ENCODE measurements at regions not wholly inside any gene's neighbourhood (a gene's known extent, or its start where the extent isn't known, plus 50 kb on each side); places are given as distances from the start of the nearest gene placed in this dataset.

DNA sequence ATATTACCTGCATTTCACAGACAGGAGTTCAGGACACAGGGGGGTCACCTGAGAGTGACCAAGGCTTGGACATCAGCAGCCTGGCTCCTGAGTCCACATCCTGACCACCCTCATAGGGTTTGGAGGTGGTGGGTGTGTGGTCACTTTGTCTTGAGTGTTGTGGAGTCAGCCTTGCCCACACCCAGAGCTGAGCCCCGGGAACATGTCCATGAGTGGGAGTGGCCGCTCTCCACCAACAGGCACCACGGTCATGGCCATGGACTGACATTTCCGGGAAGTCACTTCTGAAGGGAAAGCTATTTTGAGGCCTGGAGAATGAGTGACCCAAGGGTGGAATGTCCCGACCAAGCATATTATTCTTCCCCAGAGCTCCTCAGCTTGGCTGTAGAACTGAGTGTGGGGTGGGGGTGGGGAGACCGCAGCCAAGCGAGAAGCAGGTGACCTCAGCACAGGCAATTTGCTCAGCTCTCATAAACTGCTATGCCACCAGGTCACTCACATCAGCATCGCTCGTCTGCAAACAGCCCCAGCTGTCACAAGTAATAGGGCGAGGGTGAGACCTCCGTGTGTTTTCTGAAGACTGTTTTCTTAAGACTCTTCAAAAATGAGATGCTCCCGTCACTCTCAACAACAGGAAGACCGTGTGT, 348.6 kb upstream of the CDH4 start:
- no peak for DNase-seq (ENCODE audit: low read depth)

DNA sequence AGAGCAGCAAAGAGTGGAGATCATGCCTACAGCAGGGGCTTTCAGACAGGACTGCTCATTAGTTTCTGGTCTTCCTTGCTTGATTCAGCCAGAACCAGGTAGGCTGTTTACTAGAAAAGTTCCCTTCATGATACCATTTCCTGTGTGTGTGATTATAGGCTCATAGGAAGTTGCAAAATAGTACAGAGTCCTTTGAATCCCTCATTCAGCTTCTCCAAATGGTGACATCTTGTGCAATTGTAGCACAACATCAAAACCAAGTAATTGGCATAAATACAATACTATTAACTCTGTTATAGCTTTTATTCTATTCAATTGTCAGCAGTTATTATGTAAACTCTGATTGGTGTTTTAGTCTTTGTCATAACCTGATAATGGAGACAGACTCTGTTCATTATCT, 347.3 kb upstream of the CDH4 start:
- DNase-seq (ENCODE audit: low read depth): no peak

DNA sequence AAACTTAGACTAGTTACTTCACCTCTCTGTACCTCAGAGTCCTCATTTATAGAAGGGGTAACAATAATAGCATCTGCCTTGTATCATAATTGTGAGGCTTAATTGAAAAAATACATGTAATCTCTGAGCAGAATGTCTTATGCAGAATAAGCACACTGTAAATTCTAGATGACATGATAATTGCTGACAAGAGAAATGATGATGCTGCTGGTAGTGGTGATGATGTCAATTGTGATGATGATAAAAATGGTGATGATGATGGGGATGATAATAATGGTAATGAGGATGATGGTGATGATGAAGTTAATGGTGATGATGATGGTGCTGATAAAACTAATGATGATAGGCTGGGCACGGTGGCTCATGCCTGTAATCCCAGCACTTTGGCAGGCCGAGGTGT, 346.1 kb upstream of the CDH4 start:
- no peak for DNase-seq (ENCODE audit: low read depth)

DNA sequence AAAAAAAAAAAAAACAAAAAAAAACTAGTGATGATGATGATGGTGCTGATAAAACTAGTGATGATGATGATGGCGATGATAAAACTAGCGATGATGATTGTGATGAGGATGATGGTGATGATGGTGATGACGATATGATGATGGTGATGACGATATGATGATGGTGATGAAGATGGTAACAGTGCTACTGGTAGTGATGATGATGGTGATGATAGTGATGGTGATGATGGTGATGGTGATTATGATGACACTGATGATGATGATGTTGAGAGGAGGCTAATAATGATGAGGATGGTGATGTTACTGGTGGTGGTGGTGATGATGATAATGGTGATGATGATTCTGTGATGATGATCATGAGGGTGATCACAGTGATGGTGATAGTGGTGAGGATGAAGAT, 345.5 kb upstream of the CDH4 start:
- DNase-seq (ENCODE audit: low read depth): no peak

DNA sequence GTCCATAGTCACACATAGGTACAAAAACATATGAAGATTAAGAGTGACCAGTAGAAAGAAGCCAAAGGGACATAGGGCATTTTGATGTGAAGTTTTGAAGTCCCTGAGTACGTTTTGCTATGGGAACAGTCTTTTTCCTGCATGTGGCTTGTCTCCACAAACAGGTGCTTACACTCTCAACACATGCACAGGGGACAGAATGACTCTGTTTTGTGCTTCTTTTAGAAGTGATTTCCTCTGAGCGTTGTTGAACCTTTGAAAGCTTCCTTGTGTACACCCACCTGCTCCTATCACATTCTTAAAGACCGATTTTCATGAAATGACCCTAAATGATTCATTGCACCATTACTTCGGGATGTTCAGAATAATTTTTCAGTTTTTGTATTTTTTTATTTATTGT, 338.8 kb upstream of the CDH4 start:
- no peak for DNase-seq (ENCODE audit: low read depth)

DNA sequence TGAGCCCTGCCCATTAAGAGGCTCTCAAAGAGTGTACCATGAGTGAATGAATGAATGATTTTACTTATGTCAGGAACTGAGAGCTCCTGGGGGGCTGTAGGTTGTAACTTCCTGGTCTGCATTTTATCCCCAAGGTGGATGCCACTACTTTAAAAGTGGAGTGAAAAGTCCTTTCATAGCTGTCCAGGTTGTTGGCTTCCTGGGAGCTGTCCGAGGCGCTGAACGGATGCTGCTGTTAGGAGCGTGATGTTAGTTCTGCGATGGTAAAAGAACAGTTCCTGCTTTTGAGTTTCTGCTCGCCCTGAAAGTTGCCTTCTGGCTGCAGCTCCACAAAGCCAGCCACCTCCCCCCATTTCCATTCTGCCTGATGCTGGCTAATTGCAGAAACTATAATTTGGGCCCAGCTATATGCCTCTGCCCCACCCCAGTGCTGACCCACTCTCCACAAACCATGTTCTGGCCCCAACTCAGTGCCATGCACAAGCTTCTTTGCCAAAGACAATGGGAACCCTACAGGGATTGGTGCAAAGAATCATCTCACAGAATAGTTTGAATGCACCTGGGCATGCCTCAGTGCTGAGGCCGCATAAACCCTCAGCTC, 330.9 kb upstream of the CDH4 start:
- DNase-seq (ENCODE audit: low read depth): no peak

DNA sequence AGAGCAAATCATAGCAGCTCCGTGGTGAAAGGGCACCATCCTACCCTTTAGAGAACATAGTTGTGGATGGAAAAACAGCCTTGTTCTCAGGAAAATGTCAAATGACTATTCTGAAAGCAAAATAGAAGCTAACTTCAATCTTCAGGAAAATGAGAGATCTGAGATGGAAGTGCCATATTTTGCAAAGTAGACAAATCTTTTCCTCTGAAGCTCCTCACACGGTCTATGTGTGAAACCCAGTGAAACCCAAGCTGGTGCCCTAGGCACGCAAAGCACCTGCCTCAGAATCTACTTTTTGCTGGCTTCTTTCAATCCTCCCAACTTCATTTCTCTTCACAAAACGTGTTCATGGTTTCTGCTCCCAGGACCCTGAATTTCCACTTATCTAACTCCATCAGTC, 325.2 kb upstream of the CDH4 start:
- no peak for DNase-seq (ENCODE audit: low read depth)

DNA sequence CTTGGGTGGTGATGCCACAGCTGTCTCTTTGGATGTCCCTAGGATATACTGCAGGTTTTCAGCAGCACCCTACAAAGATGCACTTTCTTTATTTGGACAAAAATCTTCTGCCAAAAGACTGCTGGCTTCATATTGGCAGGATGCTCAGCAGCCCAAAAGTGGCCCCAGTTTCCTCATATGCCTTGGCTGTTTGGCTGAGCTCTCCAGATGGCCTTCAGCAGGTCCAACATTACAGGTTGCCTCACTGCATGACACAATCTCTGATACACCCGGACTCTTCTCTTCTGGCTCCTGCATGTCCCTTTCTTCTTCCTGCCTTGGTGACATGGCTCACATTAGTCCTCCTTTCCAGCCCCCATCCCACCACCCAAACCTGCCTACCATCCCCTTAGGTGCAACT, 323.7 kb upstream of the CDH4 start:
- DNase-seq (ENCODE audit: low read depth): no peak

DNA sequence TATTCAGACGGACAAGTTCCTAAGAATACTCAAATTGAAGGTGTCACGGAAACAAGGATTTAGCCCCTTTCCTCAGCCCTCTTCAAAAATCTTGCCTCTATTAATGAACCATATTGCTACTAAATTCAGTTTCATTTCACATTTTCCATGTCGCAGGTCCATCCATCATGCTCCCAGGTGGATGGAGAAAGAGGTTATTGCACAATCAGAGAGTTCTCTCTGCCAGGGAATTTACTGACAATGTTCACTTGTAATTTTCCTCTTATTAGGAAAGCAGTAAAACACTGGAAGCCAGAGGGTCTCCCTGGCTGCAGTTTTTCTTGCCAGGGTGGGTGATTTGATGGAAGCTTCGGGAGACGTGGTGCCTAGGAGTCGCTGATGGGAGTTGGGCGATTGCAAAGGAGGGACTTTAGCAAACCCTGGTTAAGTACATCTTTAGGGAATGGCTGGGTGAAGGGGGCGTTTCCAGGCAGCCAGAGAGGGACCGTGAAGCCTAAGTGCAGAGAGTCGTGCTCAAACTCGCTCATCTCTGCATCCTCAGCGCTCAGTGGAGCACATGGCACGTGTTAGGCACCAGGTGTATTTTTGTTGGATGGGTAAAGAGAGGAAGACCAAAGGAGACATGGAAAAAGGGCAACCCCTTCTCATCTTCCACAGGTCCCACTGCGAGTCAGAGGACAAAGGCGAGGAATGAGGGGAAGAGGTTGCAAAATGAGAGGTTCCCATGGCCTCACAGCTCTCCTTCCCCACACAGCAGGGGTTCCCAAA, 321.9 kb upstream of the CDH4 start:
- DNase-seq (ENCODE audit: low read depth): no peak

DNA sequence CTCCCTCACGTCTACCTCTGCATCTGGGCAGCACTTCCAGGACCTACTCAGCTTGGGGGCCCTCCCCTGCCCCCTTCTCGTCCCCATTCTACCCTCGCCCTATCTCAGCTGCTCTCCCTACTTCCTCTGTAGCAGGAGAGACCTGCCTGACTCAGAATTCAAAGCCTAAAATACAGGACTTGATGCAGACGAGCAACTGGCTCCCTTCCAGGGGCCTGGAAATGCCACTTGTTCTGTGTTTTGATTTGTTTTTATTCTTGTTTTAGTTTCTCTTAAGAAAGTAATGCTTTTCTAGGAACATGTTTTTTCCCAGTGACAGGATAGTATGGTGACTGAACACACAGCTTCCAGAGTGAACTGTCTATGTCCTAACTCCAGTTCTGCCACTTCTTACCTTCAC, 320.4 kb upstream of the CDH4 start:
- no peak for DNase-seq (ENCODE audit: low read depth)

DNA sequence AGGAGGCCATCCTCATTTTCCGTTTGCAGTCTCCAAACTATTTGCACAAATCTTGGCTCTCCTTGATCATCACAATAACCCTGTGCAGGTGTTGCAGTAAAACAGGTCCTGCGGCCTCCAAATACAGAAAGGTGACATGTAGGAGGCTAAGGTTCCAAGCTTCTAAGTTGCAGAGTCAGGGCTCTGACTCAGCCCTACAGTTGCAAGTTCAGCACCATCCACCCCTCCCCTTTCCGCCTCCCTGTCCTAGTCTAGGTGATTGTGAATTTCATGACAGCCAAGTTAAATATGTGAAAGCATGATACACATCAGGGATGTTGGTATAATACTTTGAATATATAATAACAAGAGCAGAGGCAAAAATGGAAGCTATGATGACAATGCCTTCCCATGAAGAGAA, 317.3 kb upstream of the CDH4 start:
- DNase-seq (ENCODE audit: low read depth): no peak

DNA sequence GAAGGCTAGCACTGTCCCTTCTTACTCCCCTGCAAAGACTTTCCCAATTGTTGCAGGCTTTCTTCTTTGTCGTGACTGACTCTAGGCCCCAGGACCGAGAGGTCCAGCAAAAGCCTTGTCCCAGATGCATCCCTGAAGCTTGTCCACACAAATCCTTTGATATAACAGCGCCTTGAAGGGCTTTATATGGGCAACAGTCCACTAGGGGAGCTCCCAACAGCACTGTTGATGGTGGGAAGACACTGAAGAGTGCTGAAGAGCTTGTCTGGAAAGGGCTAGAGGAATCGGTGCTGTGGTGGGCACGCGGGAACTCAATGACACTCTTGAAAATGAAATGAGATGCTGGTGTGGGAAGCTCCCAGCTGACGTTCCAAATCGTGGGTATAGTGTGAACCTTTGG, 316.1 kb upstream of the CDH4 start:
- no peak for DNase-seq (ENCODE audit: low read depth)

DNA sequence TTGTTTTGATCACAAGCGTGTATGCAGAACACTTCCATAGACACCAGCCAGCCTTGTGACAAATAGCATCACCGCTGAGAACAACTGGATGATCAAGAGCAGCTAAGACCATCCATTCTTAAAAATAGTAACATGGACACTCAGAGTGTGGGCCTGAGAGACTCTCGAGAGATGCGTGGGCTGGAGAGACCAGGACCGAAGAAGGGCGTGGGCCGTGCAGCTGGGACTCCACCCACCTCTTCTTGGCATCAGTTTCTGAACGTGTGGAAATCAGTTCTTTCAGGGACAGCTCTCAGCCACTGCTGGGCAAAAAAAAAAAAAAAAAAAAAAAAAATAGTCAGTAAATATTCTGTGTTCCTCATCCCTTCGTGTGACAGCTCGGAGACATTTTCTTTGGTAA, 314.5 kb upstream of the CDH4 start:
- no peak for DNase-seq (ENCODE audit: low read depth)

DNA sequence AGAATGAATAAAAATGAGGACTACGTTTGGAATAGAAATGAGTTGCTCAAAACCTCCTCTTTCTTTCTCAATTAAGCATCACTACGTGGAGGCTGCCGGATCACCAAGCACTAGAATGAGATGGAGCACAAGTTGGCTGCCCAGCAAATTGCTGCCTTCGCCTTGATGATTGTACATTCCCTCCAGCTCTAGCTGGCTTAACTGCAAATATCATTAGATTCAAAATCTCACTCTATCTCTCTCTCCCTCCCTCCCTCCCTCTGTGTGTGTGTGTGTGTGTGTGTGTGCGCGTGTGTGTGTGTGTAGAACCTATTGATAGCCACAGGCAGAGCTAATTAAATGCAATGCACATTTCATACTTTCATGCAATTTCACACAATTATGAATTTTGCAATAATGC, 310.7 kb upstream of the CDH4 start:
- no peak for DNase-seq (ENCODE audit: low read depth)

DNA sequence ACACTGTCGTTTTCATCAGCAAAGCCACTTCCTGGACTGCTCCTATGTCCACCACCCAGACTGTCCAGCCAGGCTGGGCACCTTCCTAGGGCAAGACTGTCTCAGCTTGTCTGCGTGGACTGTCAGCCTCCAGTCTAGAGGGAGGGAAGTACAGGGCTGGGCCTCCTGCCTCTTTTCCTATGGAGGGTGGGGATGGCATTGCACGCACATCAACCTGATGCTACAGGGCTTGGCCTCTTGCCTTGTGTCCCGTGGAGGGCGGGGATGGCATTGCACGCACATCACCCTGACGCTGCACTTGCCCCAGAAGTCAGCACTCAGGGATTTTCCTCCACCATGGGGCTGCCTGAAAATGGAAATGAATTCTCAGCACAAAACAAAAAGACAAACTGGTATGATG, 304.2 kb upstream of the CDH4 start:
- no peak for DNase-seq (ENCODE audit: low read depth)

DNA sequence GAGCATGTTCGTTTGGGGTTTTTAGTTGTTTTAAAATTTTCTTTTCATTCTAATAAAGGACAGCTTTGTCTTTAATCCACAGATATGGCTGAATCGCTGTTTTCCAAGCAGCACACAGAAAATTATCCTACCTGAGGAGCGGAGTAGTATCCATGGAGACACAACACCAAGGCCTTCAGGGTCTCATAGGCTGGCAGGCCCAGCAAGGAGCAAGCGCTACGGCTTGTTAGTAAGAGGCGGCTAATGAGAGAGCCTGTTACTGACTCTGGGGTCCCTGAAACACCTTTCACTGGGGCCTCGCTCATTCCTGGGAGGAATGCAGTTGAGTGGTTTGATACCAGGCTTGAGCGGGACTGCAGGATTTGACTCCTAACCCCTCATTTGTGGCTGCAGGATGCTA, 303.8 kb upstream of the CDH4 start:
- no peak for DNase-seq (ENCODE audit: low read depth)

DNA sequence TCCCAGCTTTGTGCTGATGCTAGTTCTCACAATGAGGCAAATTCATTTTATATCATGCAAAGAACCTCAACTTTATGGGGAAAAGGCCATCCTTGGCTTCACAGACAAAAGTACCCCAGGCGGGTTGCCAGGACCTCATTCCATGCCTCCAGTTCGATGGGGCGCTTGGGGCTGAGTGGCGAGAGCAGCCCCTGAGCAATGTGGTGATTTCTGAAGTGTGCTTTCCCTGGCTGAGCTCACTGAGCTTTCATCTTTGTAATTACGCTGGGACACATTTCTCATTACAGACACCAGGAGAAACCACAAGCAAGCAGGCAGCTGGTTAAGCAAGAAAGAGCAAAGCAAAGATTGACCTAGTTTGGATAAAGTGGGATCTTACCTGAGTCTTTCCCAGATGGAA, 301.5 kb upstream of the CDH4 start:
- DNase-seq (ENCODE audit: low read depth): no peak

DNA sequence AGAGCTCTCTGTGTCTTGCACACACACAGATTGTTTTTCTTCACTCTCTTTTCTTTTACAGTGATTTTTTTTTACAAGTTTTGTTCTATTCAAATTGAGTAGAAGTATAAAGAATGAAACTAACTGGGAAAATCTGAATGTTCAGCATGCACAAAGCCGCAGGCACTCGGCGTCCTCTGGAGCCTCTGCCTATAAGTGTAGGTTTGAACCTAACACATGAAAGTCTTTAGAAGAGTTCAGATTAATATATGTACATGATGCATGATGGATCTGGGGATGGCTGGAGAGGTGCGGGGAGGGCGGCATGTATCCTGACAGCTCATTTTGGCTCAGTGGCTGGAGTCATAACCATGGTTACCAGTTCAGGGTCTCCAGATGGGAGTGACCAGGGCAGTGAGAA, 301.1 kb upstream of the CDH4 start:
- no peak for DNase-seq (ENCODE audit: low read depth)

DNA sequence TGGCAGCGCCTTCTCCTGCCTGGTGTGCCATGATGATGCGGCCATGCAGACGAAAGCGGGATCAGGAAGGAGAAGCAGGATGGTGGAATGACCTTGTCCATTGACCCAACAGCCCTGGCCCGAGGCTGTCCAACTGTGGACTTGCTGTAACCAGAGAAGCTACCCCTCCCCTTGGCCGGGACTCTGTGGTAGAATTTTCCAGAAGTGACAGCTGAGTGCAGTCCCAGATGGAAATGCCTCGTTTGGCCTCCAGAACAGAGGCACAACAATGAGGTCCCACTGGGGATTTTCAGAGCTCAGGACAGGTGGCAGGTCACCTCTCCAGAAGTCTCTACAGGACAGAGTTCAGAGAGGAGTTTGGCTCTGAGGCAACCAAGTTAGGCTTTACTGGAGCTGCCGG, 299.2 kb upstream of the CDH4 start:
- DNase-seq (ENCODE audit: low read depth): no peak

DNA sequence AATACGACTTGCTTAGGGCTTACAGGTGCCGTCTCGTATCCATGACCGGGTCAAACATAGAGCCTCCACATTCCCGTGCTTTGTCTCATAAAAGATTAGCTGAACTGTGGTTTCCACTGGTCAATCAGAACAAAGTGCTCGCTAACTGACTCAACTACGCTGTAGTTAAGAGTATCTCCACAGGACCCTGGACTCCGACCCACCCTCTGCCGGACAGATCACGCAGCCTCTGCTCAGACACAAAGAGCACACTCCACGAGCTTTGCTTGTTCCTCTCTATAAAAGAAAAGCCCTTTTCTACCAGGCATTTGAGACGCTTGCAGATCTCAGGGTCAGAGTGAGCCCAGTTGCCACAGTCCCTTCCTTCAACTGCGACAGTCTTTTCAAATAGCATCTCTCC, 298.7 kb upstream of the CDH4 start:
- no peak for DNase-seq (ENCODE audit: low read depth)

DNA sequence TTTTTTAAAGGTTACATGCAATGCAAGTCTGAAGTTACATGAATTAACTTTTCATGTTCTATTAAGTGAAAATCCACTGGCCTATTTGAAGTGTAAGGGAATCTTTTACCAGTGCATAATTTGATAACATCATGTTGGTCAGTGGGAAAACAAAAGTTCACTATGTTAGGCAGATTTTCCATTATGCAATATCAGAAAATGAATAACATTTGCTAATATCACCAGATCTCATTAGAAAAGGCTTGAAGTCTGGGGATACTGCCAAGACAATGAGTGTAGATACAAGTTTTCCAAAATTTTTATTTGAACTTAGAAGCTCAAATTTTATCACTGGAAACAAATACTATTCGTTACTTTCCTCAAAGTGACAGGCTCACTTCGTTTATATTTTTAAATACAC, 296.4 kb upstream of the CDH4 start:
- no peak for DNase-seq (ENCODE audit: low read depth)

DNA sequence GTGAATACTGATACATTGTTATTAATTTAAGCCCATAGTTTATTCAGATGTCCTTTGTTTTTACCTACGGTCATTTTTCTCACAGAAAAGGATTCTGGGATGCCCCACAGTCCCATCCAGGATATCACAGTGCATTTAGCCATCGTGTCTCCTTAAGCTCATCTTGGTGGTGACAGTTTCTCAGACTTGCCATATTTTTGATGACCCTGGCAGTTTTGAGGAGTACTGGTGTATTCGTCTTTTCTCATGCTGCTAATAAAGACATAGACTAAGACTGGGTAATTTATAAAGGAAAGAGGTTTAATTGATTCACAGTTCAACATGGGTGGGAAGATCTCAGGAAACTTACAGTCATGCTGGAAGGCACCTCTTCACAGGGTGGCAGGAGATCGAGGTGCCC, 295.9 kb upstream of the CDH4 start:
- no peak for DNase-seq (ENCODE audit: low read depth)

DNA sequence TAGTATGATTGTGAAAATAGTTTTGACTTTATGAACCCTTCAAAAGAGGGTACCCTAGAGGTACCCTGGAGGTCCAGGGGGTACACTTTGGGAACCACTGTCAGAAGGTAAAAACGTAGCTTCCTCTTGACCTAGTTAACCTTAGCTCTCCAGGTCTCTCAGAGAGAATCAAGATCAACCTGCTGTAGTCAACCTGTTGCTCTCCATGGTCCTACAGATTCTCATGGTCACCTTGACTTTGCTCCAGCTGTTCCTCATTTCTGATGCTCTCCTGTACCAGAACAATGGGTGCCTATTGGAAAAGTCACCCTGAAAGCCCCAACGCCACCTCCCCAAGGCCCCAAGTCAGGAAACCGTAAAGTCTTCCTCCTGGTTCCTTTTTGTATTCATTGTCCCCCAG, 294.4 kb upstream of the CDH4 start:
- DNase-seq (ENCODE audit: low read depth): no peak

DNA sequence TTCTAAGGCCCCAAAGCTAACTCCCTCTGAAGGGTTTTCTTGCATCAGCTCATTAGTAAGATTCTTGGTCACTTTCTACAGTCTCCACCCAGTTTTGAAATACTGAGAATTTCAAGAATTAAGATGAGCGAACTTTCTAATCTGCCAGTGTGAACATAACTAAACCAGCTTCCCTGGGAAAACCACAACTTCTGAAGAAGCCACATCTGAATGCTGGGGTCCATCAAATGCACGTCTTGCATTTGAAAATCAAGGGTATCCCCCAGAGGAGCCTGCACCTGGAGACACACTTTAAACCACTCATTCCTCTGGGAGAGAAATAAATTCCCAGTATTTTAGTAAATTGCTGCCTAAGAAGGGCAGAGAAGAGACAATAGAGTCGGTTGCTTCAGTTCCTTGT, 292.1 kb upstream of the CDH4 start:
- DNase-seq (ENCODE audit: low read depth): no peak

Measured in HS-5 (cell line).